ENCODE measurements at regions not wholly inside any gene's neighbourhood (a gene's known extent, or its start where the extent isn't known, plus 50 kb on each side); places are given as distances from the start of the nearest gene placed in this dataset.
"Not testable (repeated sequence)": the region's sequence is repeated elsewhere in the genome, so short reads cannot be mapped to it uniquely, and the experiment has no call there.

DNA sequence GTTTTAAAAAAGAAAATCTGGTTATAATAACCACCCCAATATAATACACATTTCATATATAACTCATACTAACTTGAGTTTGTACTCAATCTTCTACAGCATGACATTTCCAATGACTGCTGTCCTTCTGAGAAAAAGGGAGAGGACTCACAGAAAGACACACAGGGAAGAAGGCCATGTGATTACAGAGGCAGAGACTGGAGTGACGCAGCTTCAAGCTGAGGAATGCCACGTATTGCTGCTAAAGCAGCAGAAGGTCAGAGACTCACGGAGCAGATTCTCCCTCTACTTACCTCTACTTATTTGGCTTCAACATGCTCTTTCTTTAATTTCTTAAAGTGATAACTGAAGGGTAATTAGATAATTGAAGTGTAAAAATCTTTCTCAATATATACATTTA lies 753.5 kb upstream of the PKDCC start:
- no peak for DNase-seq (ENCODE audit: low read depth in 2 of 2)

DNA sequence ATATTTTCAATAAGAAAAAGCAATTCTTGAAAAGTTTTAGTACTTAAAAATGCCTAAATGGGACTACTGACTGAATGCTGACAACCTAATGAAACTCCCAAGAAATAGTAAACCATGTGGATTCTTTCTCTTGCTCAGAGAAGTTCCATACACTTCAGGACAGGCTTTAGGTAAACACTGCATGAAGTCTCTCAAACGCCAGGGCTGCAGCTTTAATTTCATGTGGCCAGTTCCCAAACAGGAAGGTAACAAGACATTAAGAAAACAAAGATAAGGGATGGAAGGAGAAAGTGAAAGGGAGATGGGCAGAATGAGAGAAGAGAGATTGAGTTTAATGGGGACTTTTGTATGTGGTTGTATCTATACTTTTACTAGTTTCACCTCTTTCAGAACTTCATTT lies 734.7 kb upstream of the PKDCC start:
- no peak for DNase-seq (ENCODE audit: low read depth in 2 of 2)

DNA sequence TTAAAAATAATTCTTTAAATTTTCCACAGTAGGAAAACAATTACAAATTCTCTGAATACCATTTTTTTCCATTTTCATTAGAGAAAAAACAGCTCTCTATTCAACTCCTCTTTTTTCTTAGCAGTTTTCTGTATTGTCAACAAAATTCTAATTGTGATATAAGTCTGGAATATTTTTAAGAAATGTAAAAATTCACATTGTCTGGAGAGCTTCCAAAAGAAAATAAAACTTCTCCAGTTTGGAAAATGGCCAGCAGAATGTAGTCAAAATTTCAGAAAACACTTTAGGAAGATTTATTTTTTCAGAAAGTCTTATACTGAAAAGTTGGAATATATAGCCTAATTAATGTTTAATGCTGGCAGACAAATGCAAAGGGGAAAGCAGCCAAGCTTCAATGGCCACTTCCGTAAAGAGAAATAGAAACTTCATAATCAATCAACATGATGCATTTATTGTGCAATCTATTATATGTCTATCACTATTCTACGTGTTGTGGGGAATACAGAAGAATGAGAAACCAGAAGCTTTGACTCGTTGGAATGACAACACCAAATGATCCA lies 733.2 kb upstream of the PKDCC start:
- no peak for DNase-seq (ENCODE audit: low read depth in 2 of 2)

DNA sequence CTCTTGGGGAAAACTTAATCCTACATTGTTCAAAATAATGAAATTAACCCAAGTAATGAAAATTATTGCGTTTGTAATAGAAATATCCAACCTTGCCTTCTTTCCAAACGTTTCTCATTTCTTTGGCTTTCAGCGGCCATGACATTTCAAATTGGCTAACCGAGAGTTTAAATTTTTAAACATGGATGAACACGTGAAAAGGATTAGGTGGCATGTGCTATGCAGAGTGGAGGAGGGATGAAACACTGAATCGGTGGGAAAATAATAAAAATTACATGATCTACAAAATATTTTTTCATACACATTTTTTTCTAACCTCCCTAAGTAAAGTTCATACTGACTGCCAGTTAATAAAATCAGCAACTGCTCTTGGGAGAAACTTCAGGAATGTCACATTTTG lies 728.4 kb upstream of the PKDCC start:
- DNase-seq (ENCODE audit: low read depth in 2 of 2): no peak

DNA sequence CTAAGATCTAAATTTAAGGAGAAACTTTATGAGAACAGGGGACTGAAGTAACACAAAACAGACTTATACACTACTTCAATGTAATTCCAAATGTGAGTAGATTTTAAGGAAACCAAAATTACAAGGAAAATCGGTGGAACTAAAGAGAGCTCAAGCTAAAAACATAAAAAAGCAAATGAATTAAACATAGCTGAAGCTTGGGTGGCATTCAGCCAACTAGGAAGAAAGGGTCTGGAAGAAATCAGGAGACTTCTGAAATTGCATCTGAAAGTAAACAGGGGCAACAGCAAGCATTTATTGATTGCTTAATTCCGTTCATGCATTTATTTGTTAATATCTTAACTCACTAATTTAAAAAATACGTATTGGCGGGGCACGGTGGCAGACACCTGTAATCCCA lies 727.3 kb upstream of the PKDCC start:
- DNase-seq (ENCODE audit: low read depth in 2 of 2): no peak

DNA sequence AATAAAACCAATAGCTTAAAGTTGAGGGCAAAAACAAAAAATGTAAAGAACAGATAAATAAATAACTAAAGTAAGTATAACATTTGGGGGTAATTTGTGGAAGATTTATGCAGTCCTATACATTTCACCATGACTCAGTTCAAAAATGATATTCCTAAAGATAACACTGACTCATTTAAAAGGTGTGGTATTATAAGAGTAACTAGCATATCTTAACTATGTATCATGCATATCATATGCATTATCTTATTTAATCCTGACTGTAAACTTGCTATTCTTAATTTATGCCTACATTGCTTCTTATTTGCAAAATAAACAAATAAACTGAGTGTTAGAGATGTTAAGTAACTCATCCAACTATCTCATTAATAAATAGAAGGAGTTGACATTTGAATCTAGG lies 726.5 kb upstream of the PKDCC start:
- no peak for DNase-seq (ENCODE audit: low read depth in 2 of 2)

DNA sequence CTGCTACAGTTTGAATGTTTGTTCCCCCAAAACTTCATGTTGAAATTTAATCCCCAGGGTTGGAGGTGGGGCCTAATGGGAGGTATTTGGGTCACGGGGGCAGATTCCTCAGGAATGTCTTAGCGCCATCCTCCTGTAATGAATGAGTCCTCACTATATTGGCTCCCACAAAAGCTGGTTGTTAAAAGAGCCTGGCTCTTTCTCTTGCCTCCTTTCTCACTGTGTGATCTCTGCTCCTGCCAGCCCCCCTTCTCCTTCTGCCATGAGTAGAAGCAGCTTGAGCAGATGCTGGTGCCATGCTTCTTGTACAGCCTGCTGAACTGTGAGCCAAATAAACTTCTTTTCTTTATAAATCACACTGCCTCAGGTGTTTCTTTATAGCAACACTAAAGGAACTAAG lies 721.0 kb upstream of the PKDCC start:
- no peak for DNase-seq (ENCODE audit: low read depth in 2 of 2)

DNA sequence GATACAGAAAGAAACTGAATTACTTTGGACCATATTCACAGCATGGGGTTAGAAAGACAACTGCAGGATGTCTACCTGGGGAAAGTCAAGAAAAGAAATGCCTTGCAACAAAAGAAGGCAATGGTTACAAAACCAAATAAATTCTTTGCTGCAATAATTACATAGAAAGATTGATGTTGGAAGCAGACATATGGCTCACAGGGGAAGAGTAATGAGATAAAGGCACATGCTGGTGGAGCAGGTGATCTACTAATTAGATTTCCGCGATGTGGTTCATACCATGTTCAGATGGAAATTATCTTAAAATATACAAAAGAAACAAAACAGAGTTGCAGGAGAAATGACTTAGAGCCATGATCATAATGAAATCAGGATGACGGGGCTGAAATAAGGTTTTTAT lies 718.8 kb upstream of the PKDCC start:
- DNase-seq (ENCODE audit: low read depth in 2 of 2): no peak

DNA sequence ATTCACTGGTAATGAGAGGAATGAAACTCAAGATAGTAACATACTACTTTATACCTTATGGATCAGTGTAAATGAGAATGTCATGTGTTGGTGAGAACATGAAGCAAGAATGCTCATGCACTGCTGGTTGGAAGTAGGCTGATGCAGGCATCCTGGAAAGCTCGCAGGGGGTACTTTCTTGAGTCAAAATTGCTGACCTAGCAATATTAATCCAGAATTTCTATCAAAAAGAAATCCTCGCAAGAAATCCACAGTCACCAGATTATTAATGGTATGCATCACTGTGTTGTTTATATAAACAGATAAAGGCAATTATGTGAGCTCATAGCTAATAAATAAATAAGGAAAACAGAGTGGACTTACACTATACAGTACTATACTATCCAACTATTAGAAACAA lies 713.7 kb upstream of the PKDCC start:
- no peak for DNase-seq (ENCODE audit: low read depth in 2 of 2)

DNA sequence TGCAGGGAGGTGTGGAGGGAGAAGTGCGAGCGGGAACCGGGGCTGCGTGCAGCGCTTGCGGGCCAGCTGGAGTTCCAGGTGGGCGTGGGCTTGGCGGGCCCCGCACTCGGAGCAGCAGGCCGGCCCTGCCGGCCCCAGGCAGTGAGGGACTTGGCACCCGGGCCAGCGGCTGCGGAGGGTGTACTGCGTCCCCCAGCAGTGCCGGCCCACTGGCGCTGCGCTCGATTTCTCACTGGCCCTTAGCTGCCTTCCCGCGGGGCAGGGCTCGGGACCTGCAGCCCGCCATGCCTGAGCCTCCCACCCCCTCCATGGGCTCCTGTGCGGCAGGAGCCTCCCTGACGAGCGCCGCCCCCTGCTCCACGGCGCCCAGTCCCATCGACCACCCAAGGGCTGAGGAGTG lies 712.2 kb upstream of the PKDCC start:
- not testable (repeated sequence) for DNase-seq (ENCODE audit: low read depth in 2 of 2)

DNA sequence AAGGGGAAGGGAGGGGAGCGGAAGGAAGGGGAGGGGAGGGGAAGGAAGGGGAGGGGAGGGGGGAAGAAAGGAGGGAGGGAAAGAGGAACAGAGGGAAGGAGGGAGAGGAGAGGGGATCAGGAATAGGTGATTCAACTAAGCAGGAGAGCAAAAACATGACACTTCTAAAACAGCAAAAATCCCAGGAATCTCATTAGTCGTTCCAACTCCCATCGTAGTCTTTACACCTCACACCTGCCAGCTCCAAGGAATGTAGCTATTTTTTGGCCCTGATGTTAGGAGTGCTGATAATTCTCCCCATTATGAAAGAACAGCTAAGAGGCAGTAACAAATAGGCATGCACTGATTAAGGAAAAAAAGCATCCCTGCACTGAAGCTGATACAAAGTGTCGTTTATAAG lies 709.9 kb upstream of the PKDCC start:
- no peak for DNase-seq (ENCODE audit: low read depth in 2 of 2)

DNA sequence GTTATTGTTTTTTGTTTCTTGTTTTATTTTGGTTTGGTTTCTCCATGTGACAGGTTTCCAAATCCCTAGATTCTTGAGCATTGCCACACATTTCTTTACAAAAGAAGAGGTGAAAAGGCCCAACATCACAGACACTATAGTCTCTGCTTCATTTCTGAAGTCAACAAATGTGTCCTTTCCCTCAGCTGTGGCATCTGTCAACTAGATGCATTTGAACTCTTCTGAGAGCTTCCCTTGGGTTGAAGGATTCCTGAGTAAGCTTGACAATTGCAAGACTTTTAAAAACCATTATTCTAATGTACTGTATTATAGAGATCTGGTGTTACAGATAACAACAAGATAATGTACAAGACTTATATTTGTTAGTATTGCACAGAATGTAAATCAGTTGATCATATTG lies 703.3 kb upstream of the PKDCC start:
- DNase-seq (ENCODE audit: low read depth in 2 of 2): no peak

DNA sequence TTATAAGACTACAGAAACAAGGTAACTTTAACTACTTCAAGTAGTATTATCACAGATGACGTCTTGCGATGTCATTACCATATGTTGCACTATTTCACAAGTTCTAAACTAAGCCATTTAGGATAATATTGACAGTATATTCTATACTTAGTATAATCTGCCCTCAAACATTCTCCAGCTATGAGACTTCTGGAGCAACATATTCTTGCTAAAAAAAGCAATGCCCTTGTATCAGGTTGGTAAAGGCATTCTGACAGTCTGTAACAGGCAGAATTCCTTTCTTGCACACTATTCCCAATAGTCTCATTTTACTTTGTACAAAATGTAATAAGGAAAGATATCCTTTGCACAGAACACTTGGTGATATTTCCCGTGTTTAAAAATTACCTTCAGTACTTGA lies 694.8 kb upstream of the PKDCC start:
- no peak for DNase-seq (ENCODE audit: low read depth in 2 of 2)

DNA sequence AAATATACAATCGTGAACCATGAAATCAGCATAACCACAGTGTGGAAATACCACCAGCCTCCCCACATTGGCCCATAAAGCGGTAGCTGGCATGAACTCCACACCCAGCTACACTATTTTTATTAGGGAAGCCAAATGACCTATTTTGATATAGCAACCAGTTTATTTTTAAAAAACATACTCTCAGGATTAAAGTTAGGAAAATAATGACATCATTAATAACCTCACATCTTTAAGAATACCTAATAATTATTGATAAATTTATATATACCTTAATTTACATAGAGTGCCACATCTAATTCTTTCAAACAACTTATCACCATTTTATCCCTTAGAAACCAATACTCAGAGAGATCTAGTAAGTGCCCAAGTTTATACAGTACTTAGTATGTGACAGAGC lies 692.0 kb upstream of the PKDCC start:
- DNase-seq (ENCODE audit: low read depth in 2 of 2): no peak

DNA sequence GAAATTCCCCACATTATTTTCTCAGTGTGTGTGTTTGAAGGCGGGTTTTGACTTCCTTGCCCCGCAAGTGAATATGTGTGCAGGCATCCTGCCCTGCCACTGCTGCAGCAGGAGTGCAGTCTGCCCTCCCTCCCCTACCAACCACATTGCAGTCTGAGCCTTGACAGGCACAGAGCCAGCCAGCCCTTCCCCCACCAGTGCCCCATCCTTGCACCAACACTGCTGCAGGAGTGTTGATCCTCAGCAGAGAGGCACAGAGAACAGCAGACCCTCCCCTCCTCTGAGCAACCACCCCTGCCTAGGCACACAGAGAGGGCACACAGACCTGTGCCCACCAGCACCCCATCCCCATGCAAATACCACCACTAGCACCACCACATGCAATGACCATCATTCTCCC lies 683.0 kb upstream of the PKDCC start:
- DNase-seq (ENCODE audit: low read depth in 2 of 2): no peak

DNA sequence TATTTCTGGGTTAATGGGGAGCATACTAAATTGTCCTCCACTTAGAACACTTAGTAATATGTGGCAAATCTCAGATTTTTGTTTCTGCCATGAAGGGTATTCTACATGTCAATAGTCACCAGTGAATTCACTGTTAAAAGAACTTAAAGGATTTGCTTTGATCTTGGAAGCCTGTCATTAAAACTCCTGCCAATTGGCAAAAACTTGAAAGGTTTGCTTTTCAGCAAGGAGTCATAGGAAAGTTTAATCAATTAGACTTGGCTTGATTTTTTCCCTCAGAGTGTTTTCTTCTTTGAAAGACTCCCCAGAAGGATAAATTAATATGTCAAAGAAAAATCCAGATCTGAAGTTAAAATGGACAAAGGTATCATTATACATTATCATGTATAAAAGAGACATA lies 671.9 kb upstream of the PKDCC start:
- DNase-seq (ENCODE audit: low read depth in 2 of 2): no peak

DNA sequence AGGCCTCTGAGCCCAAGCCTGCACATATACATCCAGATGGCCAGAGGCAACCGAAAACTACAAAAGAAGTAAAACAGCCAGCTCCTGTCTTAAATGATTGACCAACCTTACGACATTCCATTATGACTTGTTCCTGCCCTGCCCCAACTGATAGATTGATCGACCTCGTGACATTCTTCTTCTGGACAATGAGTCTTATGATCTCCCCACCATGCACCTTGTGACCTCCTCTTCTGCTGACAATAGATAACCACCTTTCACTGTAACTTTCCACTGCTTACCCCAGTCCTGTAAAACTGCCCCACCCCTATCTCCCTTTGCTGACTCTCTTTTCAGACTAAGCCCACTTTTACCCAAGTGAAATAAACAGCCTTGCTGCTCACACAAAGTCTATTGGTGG lies 670.0 kb upstream of the PKDCC start:
- DNase-seq (ENCODE audit: low read depth in 2 of 2): no peak

DNA sequence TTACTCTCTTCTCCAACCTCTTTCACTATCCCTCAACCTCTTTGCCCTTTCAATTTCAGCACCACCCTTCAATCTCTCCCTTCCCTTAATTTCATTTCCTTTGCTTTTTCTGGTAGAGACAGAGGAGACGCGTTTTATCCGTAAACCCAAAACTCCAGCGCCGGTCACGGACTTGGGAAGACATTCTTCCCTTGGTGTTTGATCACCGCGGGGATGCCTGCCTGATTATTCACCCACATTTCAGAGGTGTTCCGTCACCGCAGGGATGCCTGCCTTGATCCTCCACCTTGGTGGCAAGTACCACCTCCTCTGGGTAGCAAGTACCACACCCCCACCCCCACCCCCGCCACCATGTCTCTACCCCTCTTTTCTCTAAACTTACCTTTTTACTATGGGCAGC lies 669.4 kb upstream of the PKDCC start:
- DNase-seq (ENCODE audit: low read depth in 2 of 2): no peak

DNA sequence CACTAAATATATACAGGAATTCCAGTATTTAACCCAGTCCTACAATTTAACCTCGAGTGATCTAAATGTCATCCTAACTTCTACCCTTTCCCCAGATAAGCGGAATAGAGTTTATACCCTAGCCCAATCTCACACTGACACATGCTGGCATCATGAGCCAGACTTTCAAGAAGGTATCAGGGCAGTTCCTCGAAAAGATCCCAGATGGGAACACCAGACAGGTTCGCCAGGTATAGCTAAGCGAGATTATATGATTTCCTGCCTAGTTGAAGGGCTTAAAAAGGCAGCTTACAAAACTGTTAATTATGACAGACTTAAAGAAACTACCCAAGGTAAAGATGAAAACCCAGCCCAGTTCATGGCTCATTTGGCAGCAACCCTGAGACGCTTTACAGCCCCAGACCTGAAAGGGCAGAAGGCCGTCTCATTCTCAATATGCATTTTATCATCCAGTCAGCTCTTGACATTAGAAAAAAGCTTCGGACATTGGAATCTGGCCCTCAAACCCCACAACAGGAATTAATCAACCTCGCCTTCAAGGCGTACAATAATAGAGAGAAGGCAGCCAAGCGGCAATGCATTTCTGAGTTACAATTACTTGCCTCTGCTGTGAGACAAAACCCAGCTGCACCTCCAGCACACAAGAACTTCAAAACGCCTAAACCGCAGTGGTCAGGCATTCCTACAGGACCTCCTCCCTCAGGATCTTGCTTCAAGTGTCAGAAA lies 668.2 kb upstream of the PKDCC start:
- DNase-seq (ENCODE audit: low read depth in 2 of 2): no peak

DNA sequence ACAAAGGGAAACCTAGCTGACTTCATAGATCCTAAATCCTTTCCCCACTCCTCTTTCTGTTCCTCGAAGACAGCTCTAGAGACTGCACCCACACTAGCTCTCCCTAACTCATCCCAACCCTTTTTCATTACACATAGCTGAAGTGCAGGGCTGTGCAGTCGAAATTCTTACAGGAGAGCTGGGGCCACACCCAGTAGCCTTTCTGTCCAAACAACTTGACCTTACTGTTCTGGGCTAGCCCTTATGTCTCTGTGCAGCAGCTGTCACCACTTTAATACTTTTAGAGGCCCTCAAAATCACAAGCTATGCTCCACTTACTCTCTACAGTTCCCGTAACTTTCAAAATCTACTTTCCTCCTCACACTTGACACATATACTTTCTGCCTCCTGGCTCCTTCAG lies 666.1 kb upstream of the PKDCC start:
- DNase-seq (ENCODE audit: low read depth in 2 of 2): no peak

DNA sequence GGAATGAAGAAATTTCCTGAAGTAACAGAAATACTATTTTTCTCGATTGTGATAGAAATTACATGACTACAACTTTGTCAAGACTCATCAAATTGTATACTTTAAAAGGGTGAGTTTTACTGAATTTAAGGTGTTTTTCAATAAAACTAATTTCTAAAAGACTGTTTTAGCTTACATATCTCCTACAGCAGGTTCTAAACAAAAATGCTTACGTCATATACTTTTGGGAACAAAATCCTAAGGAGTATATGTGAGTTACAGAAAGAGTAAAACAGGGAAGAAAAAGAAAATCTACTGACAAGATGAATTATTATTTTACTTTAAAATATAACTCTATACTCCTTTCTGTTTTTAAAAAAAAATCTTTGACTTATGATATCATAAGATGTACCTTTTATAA lies 660.3 kb upstream of the PKDCC start:
- no peak for DNase-seq (ENCODE audit: low read depth in 2 of 2)

DNA sequence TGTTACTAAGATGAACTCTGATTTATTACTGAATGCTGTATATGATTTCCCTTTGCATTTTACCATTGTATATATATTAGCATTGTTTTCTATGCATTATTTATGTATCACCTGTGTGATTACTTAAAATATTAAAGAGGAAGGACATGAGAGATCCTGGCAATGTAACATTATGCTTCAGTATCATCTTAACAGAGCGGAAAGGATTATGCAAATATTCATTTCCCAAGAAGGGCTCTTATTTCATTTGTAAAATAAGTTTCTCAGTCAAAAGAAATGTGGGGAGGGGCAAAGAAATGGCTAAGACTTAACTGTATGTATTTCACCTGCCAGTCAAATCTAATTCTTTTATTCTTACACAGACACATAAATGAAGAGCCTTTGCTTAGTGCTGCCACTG lies 654.2 kb upstream of the PKDCC start:
- DNase-seq (ENCODE audit: low read depth in 2 of 2): no peak

DNA sequence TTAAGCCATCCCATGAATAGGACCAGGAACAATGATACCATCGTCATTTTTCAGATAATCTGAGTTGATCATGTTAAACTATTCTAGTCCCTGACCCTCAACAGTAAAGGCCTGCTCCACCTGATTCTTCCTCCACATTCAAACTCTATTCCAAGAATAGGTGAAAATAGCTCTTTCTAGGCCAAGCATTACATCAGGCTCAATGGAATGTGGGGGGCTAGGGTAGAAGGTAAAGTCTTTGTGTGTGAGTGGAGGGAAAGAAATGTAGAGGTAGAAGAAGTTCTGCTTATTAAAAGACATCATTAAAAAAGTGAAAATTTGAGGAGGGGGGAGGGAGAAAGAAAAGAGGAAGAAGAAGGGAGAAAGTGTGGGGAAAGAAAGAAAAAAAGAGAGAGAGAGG lies 653.3 kb upstream of the PKDCC start:
- no peak for DNase-seq (ENCODE audit: low read depth in 2 of 2)

DNA sequence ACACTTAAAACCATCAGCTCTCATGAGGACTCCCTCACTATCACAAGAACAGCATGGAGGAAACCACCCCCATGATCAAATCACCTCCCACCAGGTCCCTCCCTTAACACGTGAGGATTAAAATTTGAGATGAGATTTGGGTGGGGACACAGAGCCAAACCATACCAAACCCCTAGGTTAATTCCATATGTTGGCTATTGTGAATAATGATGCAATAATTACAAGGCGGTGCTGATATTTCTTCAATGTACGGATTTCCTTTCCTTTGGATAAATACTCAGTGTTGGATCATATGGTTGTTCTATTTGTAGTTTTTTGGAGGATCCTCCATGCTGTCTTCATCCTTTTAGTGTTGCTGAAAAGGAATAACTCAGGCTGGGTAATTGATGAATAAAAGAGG lies 652.1 kb upstream of the PKDCC start:
- DNase-seq (ENCODE audit: low read depth in 2 of 2): no peak
